Heart right ventricle (tissue), 16 donors: ENCODE measurements at regions not wholly inside any gene's neighbourhood (a gene's known extent, or its start where the extent isn't known, plus 50 kb on each side); places are given as distances from the start of the nearest gene placed in this dataset.

ENCODE experiments used
- ATAC-seq, 8 donors: fragments of 200-7000 bp; cut with Tn5 transposase; one replicate each; pipeline ENCODE4 v1.9.1; 2020; ENCODE audit warnings: mild to moderate bottlenecking in 8 of 8, moderate library complexity in 8 of 8, moderate number of reproducible peaks in 1 of 8
- DNase-seq, 2 donors: peaks; one replicate each; pipeline ENCODE4 v3.0.0-alpha.2; 2020
- H3K27ac ChIP-seq, 10 donors: fragments of 200-600 bp; sonication (generic) in 2 of 10; one replicate each; pipeline versions ENCODE4 v1.5.0 to v1.8.0; 2020 to 2022; ENCODE audit warnings: mild to moderate bottlenecking in 3 of 10
- H3K27me3 ChIP-seq, 7 donors: fragments of 200-600 bp; one replicate each; pipeline ENCODE4 v1.8.0; 2021 to 2022; ENCODE audit warnings: mild to moderate bottlenecking in 2 of 7
- H3K36me3 ChIP-seq, 9 donors: fragments of 200-600 bp; sonication (generic) in 1 of 9; one replicate each; pipeline versions ENCODE4 v1.5.0 to v1.8.0; 2020 to 2022; ENCODE audit warnings: mild to moderate bottlenecking in 2 of 9
- H3K4me1 ChIP-seq, 9 donors: fragments of 200-600 bp; sonication (generic) in 1 of 9; one replicate each; pipeline versions ENCODE4 v1.5.0 to v1.8.0; 2020 to 2022; ENCODE audit warnings: mild to moderate bottlenecking in 4 of 9
- H3K4me3 ChIP-seq, 10 donors: fragments of 200-600 bp; sonication (generic) in 2 of 10; one replicate each; pipeline versions ENCODE4 v1.5.0 to v1.8.0; 2020 to 2022; ENCODE audit warnings: mild to moderate bottlenecking in 7 of 10, moderate library complexity in 2 of 10
- H3K9me3 ChIP-seq, 11 donors: fragments of 200-600 bp in 10 of 11; sonication (generic) in 2 of 11; one replicate each; pipeline versions ENCODE4 v1.5.0 to v1.8.0; 2013 to 2022; ENCODE audit warnings: mild to moderate bottlenecking in 2 of 11, control low read depth in 1 of 11, moderate library complexity in 1 of 11
- CTCF ChIP-seq, 9 donors: fragments of 200-600 bp; sonication (generic) in 2 of 9; IDR thresholded peaks; one replicate each; pipeline versions ENCODE4 v1.5.0 to v1.8.0; 2021 to 2022; ENCODE audit warnings: antibody characterized with exemption in 9 of 9, mild to moderate bottlenecking in 5 of 9, moderate library complexity in 1 of 9
- WGBS, 2 donors: extraction: QIAGEN DNeasy Blood & Tissue Kit; methylation state at CpG; one replicate each; pipeline ENCODE4 v1.1.7; 2013; ENCODE audit warnings: inconsistent platforms in 1 of 2; 5-methylcytosine and 5-hydroxymethylcytosine counted together
- intact Hi-C, 10 donors: fragments of 100-400 bp; cut with DNase I; formaldehyde crosslinking; loops; one replicate each; pipeline versions ENCODE4 v1.11.1 to v1.14.2; 2022
- donor health status: Arrhythmogenic right ventricular cardiomyopathy.
- donor health status: ischemic (EF 13 %, LVEDD 7.1; RV severe dilation, severe dysfunction).
- donor health status: healthy with polysubstance abuse.
- donor health status: DM: no; HTN: yes; CAD: no.
- donor health status: DM: no; HTN: no; CAD: no.
- donor health status: ischemic (EF 25% LVEDD 6.9; RV normal size, moderate dysfunction).
- donor health status: ischemic (EF 25% LVEDD 5.7; RV mildly dilated, moderate dysfunction).
- donor health status: healthy.
- donor health status: DM: yes; HTN: yes; CAD: no.
- donor health status: Ischemic cardiomyopathy.
- donor health status: ischemic (EF 35%, LVEDD 5.7; RV mildly dilated, moderate dysfunction).
- donor health status: nonischemic (EF 11% LVEDD 7.7; RV severe dilation, severe dysfunction).
- donor health status: DM: yes; HTN: yes; CAD: no.
- donor health status: PGD.
- donor health status: ischemic (EF 29% LVEDD 5.4; RV normal size, mild dysfunction).
- donor health status: nonischemic (EF 23%, LVEDD 6.1; RV moderate dilation, normal function).

- intact Hi-C loops, result loop anchor here (1.0 to 5.0 kb wide), 7 partner anchors 141 to 981 kb away; no protein-coding TSS in a partner anchor
- DNase-seq (no peak), ATAC-seq (peak in 5 of 8 donors; percentile 19 to 29 (median 25))
- WGBS, 2 donors, result 20 to 38% methylated on average over 6 of the region's 6 CpGs
- Histone ChIP-seq H3K4me1 (peaks cover 0 to 69% (median 43%) of the 10 kb centered on the region in 9 donors), H3K36me3 (peaks cover 0 to 42% (median 0%) of the 10 kb centered on the region in 9 donors), H3K27ac (peak overlapping the region in 4 of 10 donors; percentile 13 to 60 (median 46)), H3K9me3 (no peaks in the 10 kb centered on the region), H3K27me3 (no peaks in the 10 kb centered on the region), H3K4me3 (no peak overlapping the region)
- peak; percentile 27 to 70 (median 55) for TF ChIP-seq CTCF (IDR thresholded peaks at IDR 0.05)
These were observed 52.1 kb downstream of the CYRIA start for GRCh38 chr2:16613539-16614011.

- intact Hi-C loops, result loop anchor here in 3 of 10 donors (2.0 to 5.0 kb wide), 3 partner anchors 144 to 980 kb away; no protein-coding TSS in a partner anchor
- H3K4me1 ChIP-seq, result peaks cover 0 to 62% (median 39%) of the 10 kb centered on the region in 9 donors
These were observed 53.1 kb downstream of the CYRIA start for GRCh38 chr2:16612490-16612889.

GRCh38 chr2:16609786-16610185 is 55.8 kb downstream of the CYRIA start:
- 85 to 90% methylated on average over 3 of the region's 3 CpGs for WGBS, 2 donors
- intact Hi-C loops, result loop anchor here (1.0 to 10.0 kb wide), 13 partner anchors 52 to 977 kb away; partner anchors contain the start of gene MYCN (in 3 of the 10)

More at GRCh38 chr2:16612490-16612889, 53.1 kb downstream of the CYRIA start:
- no peak for TF ChIP-seq CTCF (IDR thresholded peaks at IDR 0.05)
- H3K9me3 ChIP-seq, result no peaks in the 10 kb centered on the region
- ATAC-seq (no peak), DNase-seq (no peak)
- peaks cover 0 to 38% (median 0%) of the 10 kb centered on the region in 9 donors for H3K36me3 ChIP-seq
- no peak overlapping the region for H3K27ac ChIP-seq
- no peaks in the 10 kb centered on the region for H3K27me3 ChIP-seq
- H3K4me3 ChIP-seq, result no peak overlapping the region
- 84% methylated on average over 4 of the region's 4 CpGs for WGBS, 2 donors

More at GRCh38 chr2:16609786-16610185, 55.8 kb downstream of the CYRIA start:
- Histone ChIP-seq H3K27me3 (no peaks in the 10 kb centered on the region), H3K36me3 (peaks cover 0 to 27% (median 0%) of the 10 kb centered on the region in 9 donors), H3K27ac (peak overlapping the region in 2 of 10 donors; percentile 11 to 61), H3K9me3 (no peaks in the 10 kb centered on the region), H3K4me3 (no peak overlapping the region), H3K4me1 (peaks cover 0 to 40% (median 25%) of the 10 kb centered on the region in 9 donors)
- DNase-seq (no peak), ATAC-seq (no peak)
- no peak for TF ChIP-seq CTCF (IDR thresholded peaks at IDR 0.05)
